Vagina (tissue), 2 donors: ENCODE measurements at regions not wholly inside any gene's neighbourhood (a gene's known extent, or its start where the extent isn't known, plus 50 kb on each side); places are given as distances from the start of the nearest gene placed in this dataset.

Experiments
- DNase-seq, 2 donors: peaks; one replicate each; pipeline ENCODE4 v3.0.0-alpha.2; 2017; ENCODE audit errors: extremely low spot score in 2 of 2
- H3K27ac ChIP-seq: fragments of 200-600 bp; sonication (generic); one replicate; pipeline ENCODE4 v1.5.1; 2019
- H3K27me3 ChIP-seq: fragments of 200-600 bp; sonication (generic); one replicate; pipeline ENCODE4 v1.5.1; 2019
- H3K36me3 ChIP-seq, 2 donors: fragments of 200-600 bp; sonication (generic); one replicate each; pipeline ENCODE4 v1.5.1; 2017 to 2019
- H3K4me1 ChIP-seq: fragments of 200-600 bp; sonication (generic); one replicate; pipeline ENCODE4 v1.5.1; 2019
- H3K4me3 ChIP-seq, 2 donors: fragments of 200-600 bp; sonication (generic); 1 replicate in 1 of 2; 2 replicates in 1 of 2; pipeline ENCODE4 v1.5.1; 2016 to 2019
- H3K9me3 ChIP-seq: fragments of 200-600 bp; sonication (generic); one replicate; pipeline ENCODE4 v1.5.1; 2019
- CTCF ChIP-seq, 3 experiments: fragments of 450-650 bp in 2 of 3; fragments of 200-600 bp in 1 of 3; sonication (generic) in 1 of 3; IDR thresholded peaks; one replicate each; pipeline ENCODE4 v1.5.1; 2017 to 2019; ENCODE audit warnings: antibody characterized with exemption in 3 of 3, mild to moderate bottlenecking in 2 of 3, moderate library complexity in 2 of 3
- POLR2A ChIP-seq, 2 donors: fragments of 450-650 bp; IDR thresholded peaks; one replicate each; pipeline ENCODE4 v1.6.1; 2017; ENCODE audit warnings: antibody characterized with exemption in 2 of 2, mild to moderate bottlenecking in 2 of 2, moderate library complexity in 2 of 2
- POLR2AphosphoS5 ChIP-seq, 2 donors: sonication (generic); formaldehyde crosslinking; IDR thresholded peaks; one replicate each; pipeline ENCODE4 v1.9.0; 2017; ENCODE audit warnings: antibody characterized with exemption in 2 of 2, mild to moderate bottlenecking in 2 of 2, low read depth in 1 of 2; ENCODE audit not compliant: insufficient read depth in 1 of 2
- intact Hi-C: fragments of 100-400 bp; cut with DNase I; formaldehyde crosslinking; loops from one replicate; pipeline ENCODE4 v1.15.1; 2023

- intact Hi-C loops, result no loop called here
- Histone ChIP-seq H3K9me3 (no peaks in the 10 kb centered on the region), H3K36me3 (no peaks in the 10 kb centered on the region), H3K4me1 (peaks cover 48% of the 10 kb centered on the region), H3K4me3 (no peak overlapping the region), H3K27me3 (no peaks in the 10 kb centered on the region), H3K27ac (peak overlapping the region; percentile 38)
- TF ChIP-seq POLR2AphosphoS5 (IDR thresholded peaks at IDR 0.05; ENCODE audit: insufficient read depth in 1 of 2, low read depth in 1 of 2) (no peak), POLR2A (IDR thresholded peaks at IDR 0.05) (no peak), CTCF (IDR thresholded peaks at IDR 0.05) (no peak)
- no peak for DNase-seq
These were observed 284.7 kb upstream of the ROPN1 start for GRCh38 chr3:124276539-124277143.

DNA sequence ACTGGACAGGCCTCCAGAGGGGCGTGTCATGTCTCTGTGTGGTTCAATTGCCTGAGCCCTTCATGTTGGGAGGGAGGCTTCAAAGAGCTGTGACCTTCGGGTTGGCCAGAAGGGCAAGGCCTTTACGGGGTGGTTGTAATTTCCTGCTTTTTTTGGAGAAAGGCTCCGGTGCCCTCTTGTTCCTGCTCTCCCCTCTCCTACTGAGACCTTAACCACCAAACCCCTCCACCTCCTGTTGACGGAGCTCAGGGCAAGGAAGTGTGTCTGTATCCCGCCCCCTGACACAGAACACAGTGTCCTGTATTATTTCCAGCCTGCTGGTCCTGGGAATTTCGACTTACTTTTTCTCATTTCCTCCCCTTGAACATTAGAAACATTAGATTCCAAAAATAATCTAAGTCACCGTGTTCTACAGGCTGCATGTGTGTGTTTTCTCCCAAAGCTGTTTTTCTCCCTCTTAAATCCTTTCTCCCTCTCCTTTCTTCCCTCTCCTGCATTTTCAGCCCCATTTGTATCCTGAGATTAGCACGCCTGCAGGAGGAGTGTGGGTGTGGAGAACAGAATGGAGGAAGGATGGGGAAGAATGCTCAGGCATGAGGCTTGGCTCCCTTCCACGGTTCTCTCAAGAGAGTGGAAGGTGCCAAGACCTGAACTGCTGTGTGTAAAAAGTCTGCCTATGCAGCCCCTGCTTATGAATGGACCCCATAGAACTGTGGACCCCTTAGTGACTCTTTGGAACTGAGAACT, 285.4 kb upstream of the ROPN1 start:
- peaks cover 48% of the 10 kb centered on the region for H3K4me1 ChIP-seq
- H3K4me3 ChIP-seq, result no peak overlapping the region
- peak overlapping the region; percentile 38 for H3K27ac ChIP-seq
- H3K9me3 ChIP-seq, result no peaks in the 10 kb centered on the region
- TF ChIP-seq CTCF (IDR thresholded peaks at IDR 0.05) (no peak), POLR2AphosphoS5 (IDR thresholded peaks at IDR 0.05; ENCODE audit: insufficient read depth in 1 of 2, low read depth in 1 of 2) (peak; percentile 24 to 80)
- DNase-seq, result no peak
- no peaks in the 10 kb centered on the region for H3K36me3 ChIP-seq
- H3K27me3 ChIP-seq, result no peaks in the 10 kb centered on the region
- intact Hi-C loops, result no loop called here

- Histone ChIP-seq H3K36me3 (no peaks in the 10 kb centered on the region), H3K4me3 (no peak overlapping the region), H3K27ac (no peak overlapping the region), H3K9me3 (no peaks in the 10 kb centered on the region), H3K4me1 (peaks cover 23% of the 10 kb centered on the region), H3K27me3 (no peaks in the 10 kb centered on the region)
- peak in 1 of 2 donors; percentile 71 for DNase-seq
- intact Hi-C loops, result no loop called here
- TF ChIP-seq CTCF (IDR thresholded peaks at IDR 0.05) (peak; percentile 29 to 40 (median 30)), POLR2A (IDR thresholded peaks at IDR 0.05) (no peak)
These were observed 289.8 kb upstream of the ROPN1 start for GRCh38 chr3:124281453-124282316.

DNA sequence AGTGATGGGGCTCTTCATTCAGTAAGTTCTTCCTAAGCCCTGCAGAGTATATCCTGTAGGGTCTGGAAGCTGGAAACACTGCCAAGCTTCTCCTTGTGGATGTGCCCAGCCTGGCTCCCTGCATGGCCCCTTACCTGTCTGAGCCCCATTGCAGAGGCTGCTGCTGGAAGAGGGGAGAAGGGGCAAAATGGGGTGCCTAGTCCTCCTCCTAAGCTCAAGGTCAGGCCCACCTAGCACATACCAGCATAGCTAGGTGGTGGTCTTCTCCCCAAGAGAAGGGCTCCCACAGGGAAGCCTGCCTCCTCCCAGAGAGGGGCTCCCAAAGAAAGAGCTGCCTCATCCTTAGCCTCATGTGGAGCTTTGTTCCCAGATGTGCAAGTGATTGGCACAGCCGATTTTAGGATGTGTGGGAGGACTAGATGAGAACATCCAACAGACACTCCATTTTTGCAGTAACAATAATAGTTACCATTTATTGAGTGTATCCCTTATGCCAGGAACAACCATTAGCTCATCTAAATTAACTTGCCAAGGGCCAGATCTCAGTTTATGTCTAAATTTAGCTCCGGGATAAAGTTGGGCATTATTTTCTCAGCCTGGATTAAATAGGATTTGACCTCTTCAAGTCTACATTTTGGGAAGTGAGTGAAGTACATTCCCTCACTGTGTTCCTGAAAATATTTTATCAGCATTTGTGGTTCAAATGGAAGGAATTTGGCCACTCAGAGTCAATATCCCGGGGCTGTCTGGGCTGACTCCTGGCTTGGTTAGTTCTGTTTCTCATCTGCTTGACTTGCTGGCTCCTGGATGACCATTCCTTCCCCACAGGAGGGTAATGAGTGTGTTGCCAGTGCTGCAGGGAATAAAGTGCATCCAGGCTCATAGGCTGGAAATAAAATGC, 291.1 kb upstream of the ROPN1 start:
- Histone ChIP-seq H3K27ac (peak overlapping the region; percentile 3), H3K27me3 (no peaks in the 10 kb centered on the region), H3K9me3 (no peaks in the 10 kb centered on the region), H3K36me3 (no peaks in the 10 kb centered on the region), H3K4me1 (peaks cover 11% of the 10 kb centered on the region), H3K4me3 (no peak overlapping the region)
- TF ChIP-seq POLR2A (IDR thresholded peaks at IDR 0.05), result no peak
- TF ChIP-seq CTCF (IDR thresholded peaks at IDR 0.05), result no peak
- peak in 1 of 2 donors; percentile 4 for TF ChIP-seq POLR2AphosphoS5 (IDR thresholded peaks at IDR 0.05; ENCODE audit: insufficient read depth in 1 of 2, low read depth in 1 of 2)
- intact Hi-C loops, result no loop called here
- peak in 1 of 2 donors; percentile 83 for DNase-seq
